8988T (cell line): ENCODE measurements at regions not wholly inside any gene's neighbourhood (a gene's known extent, or its start where the extent isn't known, plus 50 kb on each side); places are given as distances from the start of the nearest gene placed in this dataset.

Source experiments
- DNase-seq: peaks from one replicate; pipeline ENCODE4 v3.0.0; 2011

- no peak for DNase-seq
Measured at GRCh38 chr5:155434267-155434666, 420.7 kb downstream of the KIF4B start.

GRCh38 chr5:155434681-155435080 lies 421.1 kb downstream of the KIF4B start:
- DNase-seq, result no peak

DNA sequence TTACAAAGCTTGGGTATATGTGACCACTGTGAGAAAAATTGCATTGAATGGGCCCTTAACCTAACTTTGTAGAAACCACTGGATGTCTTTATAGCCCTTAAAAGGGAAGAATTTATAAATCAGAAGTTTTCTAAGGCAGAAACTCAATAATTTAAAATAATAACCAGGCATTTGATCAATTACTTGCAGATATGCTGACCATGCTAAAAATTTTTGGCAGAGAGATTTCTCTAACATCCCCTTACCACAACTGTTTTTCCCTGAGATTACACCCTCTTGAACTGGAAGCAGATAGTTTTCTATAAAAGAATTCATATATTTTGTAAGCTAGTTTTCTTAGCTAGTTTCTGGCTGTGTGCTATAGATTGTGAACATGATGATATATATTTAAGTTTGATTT lies 428.3 kb downstream of the KIF4B start:
- DNase-seq, result no peak

DNA sequence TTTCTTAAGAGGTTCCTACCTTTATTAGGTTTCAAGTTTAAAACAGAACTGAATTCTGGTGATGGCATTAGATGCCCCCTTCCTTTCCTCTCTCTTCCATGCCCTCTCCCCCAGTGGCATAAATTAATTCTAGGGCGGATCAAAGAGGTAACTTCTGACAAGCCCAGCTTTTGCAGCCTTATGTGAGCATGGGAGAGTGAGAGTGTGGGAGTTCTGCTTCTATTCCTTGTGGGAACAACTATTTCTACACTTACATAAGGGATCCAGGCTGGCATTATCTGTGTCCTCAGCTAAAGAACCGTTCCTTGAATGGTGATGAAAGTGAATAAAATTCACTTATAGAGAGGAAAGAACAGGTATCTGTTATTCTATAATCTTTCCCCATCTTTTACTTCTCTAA lies 437.6 kb downstream of the KIF4B start:
- DNase-seq, result no peak

GRCh38 chr5:155455791-155456514 lies 442.4 kb downstream of the KIF4B start:
- DNase-seq, result no peak

- no peak for DNase-seq
Measured at GRCh38 chr5:155459889-155460500, 446.4 kb downstream of the KIF4B start.

DNA sequence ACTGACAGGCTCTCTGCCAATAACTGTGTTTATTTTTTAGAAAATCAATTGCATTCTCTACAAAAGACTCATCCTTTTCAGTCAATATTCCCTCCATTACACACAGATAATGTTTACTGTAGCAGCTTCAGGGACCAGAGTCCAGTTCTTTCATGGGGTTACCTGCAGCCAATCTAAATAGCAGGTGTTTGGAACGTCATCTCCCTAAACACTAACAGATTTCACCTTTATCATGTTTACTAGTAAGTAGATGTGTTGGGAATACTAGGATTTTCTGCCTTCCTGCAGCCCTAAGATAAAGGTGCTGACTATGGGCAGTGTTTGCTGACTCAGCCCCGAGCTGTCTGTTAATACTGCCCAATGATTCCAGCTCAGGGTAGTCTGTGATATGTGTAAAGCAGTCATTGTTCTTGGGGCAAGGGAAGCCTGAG lies 447.0 kb downstream of the KIF4B start:
- no peak for DNase-seq

GRCh38 chr5:155461304-155461703 lies 447.7 kb downstream of the KIF4B start:
- no peak for DNase-seq

- DNase-seq, result no peak
Measured at GRCh38 chr5:155466851-155467250, 453.3 kb downstream of the KIF4B start.

DNA sequence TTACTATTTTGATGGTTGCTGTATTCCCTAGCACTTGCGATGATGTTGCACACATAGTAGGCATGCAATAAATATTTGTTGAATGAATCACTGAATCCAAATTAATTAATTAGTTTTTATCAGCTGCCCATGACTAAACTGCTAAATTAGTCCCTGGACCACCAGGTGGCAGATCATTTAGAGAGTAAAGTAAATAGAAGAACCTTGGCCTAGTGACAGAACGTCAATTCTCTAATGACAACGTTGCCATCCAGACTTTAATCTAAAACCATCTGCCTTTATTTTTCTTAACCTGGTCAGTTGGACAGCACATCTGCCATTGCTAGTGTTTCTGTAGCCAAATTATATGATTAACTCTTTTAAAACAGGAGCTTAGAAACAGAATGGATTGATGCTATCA lies 457.5 kb downstream of the KIF4B start:
- DNase-seq, result no peak

DNA sequence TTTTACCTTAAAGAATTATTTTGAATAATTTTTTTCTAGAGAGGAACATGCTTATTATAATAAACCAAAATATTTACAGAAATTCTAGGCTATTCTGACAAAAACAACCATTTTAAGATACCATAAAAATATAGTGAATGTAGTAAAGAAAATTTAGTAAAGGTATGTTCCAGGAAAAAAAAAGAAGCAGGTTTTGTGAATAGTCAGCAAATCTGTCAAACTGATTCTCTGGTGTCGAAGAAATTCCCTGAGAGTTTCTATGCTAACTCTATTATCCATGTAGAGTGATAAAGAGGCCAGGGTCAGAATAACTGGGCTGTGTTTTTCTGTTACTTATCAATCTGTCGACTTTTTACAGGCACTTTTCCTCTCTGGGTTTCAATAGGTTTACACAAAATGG lies 459.2 kb downstream of the KIF4B start:
- DNase-seq, result no peak

GRCh38 chr5:155475318-155475717 lies 461.8 kb downstream of the KIF4B start:
- no peak for DNase-seq

GRCh38 chr5:155480731-155481131 lies 467.2 kb downstream of the KIF4B start:
- no peak for DNase-seq

GRCh38 chr5:155481182-155481581 lies 467.6 kb downstream of the KIF4B start:
- DNase-seq, result no peak

DNA sequence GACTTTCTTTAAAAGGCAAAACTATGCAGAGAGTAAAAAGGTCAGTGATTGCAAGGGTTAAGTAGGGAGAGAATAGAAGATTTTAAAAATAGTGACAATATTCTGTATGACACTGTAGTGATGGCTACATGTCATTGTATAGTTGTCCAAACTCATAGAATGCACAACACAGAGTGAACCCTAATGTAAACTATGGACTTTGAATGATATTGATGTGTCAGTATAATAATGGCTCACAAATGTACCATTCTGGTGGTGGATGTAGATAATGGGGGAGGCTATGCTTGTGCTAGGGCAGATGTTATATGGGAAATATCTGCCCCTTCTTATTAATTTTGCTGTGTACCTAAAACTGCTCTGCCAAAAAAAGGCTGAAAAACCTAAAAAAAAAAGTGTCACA lies 468.9 kb downstream of the KIF4B start:
- no peak for DNase-seq

- no peak for DNase-seq
Measured at GRCh38 chr5:155485386-155485785, 471.8 kb downstream of the KIF4B start.

DNA sequence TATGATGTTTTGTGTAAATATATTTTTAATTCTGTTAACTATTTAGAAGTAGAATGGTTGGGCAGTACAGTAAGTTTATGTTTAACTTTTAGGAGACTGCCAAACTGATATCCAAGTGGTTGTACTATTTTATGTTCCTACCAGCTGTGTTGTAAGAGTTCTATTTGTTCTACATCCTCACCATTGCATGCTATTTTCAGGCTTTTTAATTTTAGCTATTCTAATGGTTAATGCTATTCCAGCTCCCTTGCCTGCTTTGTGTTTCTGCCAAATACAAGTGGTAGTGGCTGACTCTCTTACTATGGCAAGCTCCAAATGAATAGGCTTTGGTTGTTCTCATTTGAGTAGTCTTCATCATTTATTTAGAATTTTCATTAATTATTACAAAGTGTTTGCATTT lies 476.4 kb downstream of the KIF4B start:
- no peak for DNase-seq

GRCh38 chr5:155492191-155492590 lies 478.6 kb downstream of the KIF4B start:
- DNase-seq, result no peak

GRCh38 chr5:155504606-155505005 lies 491.1 kb downstream of the KIF4B start:
- no peak for DNase-seq

DNA sequence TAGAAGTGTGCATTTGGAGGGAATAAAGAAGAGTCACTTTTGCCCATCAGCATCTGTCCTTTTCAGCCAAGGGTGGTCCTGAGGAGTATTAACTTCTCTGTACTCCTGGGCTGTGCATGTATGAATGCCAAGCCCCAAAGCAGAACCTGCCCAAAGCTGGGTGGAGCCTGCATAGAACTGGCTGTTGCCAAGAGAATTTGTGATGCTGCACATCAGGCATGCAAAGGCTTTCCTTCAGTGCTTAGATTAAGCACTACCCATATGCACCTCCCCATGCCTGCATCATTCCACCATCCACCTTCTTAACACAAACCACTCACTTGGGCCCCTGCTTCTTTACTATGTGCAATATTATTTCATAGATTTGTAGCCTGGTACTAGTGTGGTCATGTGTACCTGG lies 493.8 kb downstream of the KIF4B start:
- no peak for DNase-seq

DNA sequence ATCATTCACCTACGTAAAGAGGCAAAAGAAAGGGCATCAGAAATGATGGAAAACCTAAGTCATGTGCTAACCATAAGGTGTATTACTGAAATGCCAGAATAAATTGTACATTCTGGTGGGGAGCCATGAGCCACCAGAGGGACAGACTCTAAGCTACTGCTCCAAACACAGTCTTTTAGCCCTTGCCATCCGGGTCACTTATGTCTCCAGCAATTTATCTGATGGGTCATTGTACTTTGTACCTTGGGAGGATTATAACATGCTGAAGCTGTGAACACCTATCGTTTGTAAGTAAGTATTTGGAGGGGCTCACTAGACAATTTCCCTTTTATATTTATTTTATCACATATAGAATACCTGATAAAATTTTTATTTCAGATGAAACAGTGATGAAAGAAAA lies 495.1 kb downstream of the KIF4B start:
- no peak for DNase-seq

- no peak for DNase-seq
Measured at GRCh38 chr5:155512329-155512728, 498.8 kb downstream of the KIF4B start.

GRCh38 chr5:155514105-155514563 lies 500.6 kb downstream of the KIF4B start:
- DNase-seq, result no peak

DNA sequence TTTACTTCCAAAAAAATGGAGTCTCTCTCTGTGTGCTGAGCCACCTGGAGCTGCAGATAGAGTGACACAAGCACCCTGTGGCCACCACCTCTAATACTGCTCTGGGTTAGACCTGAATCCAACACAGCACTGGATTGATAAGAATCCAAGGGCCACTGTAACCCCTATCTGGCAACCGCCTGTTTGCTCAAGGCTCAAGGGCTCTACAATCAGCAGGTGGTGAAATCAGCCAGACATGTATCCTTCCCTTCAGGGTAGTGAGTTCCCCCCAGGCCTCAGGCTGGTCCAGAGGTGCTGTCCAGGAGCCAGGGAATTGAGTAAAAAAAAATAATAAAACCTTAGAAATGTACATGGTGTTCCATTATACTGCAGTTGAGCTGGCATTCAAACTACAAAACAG lies 509.0 kb downstream of the KIF4B start:
- DNase-seq, result no peak

GRCh38 chr5:155529362-155529761 lies 515.8 kb downstream of the KIF4B start:
- no peak for DNase-seq
